PC-3 (cell line): ENCODE measurements at regions not wholly inside any gene's neighbourhood (a gene's known extent, or its start where the extent isn't known, plus 50 kb on each side); places are given as distances from the start of the nearest gene placed in this dataset.

Experiments used
- ATAC-seq: fragments of 200-7000 bp; cut with Tn5 transposase; 2 replicates; pipeline ENCODE4 v1.9.1; 2020; ENCODE audit warnings: mild to moderate bottlenecking, moderate library complexity
- BruUV-seq: library from RNA; stranded (reverse); fragments of 400-500 nt; replicated peaks from 2 replicates; lab custom pipeline; 2021; lab: Mats Ljungman, UMichigan
- CTCF ChIA-PET: fragments of 300-600 bp; sonication (Branson Sonifier 250); formaldehyde crosslinking; loops from one replicate; lab custom pipeline; 2022; ENCODE audit warnings: antibody characterized with exemption; lab: Charles Lee
- POLR2A ChIA-PET: fragments of 300-600 bp; sonication (Branson Sonifier 250); formaldehyde crosslinking; loops from one replicate; lab custom pipeline; 2022; ENCODE audit warnings: antibody characterized with exemption; ENCODE audit not compliant: unreplicated experiment; lab: Charles Lee
- DNase-seq: peaks from one replicate; pipeline ENCODE4 v3.0.0-alpha.2; 2015
- H2AFZ ChIP-seq: fragments of 300-600 bp; sonication (generic); 2 replicates; pipeline ENCODE4 v1.6.0; 2016; ENCODE audit warnings: antibody characterized with exemption, low read length
- H3F3A ChIP-seq: fragments of 300-600 bp; sonication (generic); one replicate; pipeline ENCODE4 v1.6.0; 2017; ENCODE audit warnings: antibody characterized with exemption, low read length, control low read depth, mild to moderate bottlenecking; ENCODE audit not compliant: unreplicated experiment
- H3K27ac ChIP-seq: fragments of 300-600 bp; sonication (generic); 2 replicates; pipeline ENCODE4 v1.5.1; 2016; ENCODE audit warnings: mild to moderate bottlenecking, low read length
- H3K27me3 ChIP-seq: fragments of 300-600 bp; sonication (generic); 2 replicates; pipeline ENCODE4 v1.6.1; 2016; ENCODE audit warnings: low read length, mixed read lengths
- H3K36me3 ChIP-seq: fragments of 300-600 bp; sonication (generic); 2 replicates; pipeline ENCODE4 v1.6.1; 2016; ENCODE audit warnings: low read depth, mixed run types, low read length, mixed read lengths
- H3K4me1 ChIP-seq: fragments of 300-600 bp; sonication (generic); 2 replicates; pipeline ENCODE4 v1.5.1; 2016; ENCODE audit warnings: low read length; ENCODE audit not compliant: insufficient read depth
- H3K4me2 ChIP-seq: fragments of 300-600 bp; sonication (generic); 2 replicates; pipeline ENCODE4 v1.6.0; 2016; ENCODE audit warnings: low read length
- H3K4me3 ChIP-seq: fragments of 300-600 bp; sonication (generic); 2 replicates; pipeline ENCODE4 v1.5.1; 2016; ENCODE audit warnings: mild to moderate bottlenecking, low read length, mixed read lengths
- H3K79me2 ChIP-seq: fragments of 300-600 bp; sonication (generic); 2 replicates; pipeline ENCODE4 v1.6.1; 2017; ENCODE audit warnings: low read length, mixed read lengths
- H3K9ac ChIP-seq: fragments of 300-600 bp; sonication (generic); 2 replicates; pipeline ENCODE4 v1.6.0; 2016; ENCODE audit warnings: mild to moderate bottlenecking, low read length
- H3K9me2 ChIP-seq: fragments of 300-600 bp; sonication (generic); replicated peaks from 2 replicates; pipeline ENCODE4 v1.6.1; 2016; ENCODE audit warnings: mixed run types, low read length, mixed read lengths
- H3K9me3 ChIP-seq: fragments of 300-600 bp; sonication (generic); 2 replicates; pipeline ENCODE4 v1.6.1; 2016; ENCODE audit warnings: low read length, mixed read lengths
- H4K20me1 ChIP-seq: fragments of 300-600 bp; sonication (generic); 2 replicates; pipeline ENCODE4 v1.6.1; 2016; ENCODE audit warnings: low read length, mixed read lengths
- CTCF ChIP-seq: fragments of 300-600 bp; sonication (generic); conservative IDR thresholded peaks from 2 replicates; pipeline ENCODE4 v1.5.1; 2017; ENCODE audit warnings: antibody characterized with exemption, low read depth, mild to moderate bottlenecking, low read length
- EZH2 ChIP-seq: fragments of 300-600 bp; sonication (generic); IDR thresholded peaks from one replicate; pipeline ENCODE4 v1.6.1; 2017; ENCODE audit warnings: antibody characterized with exemption, mild to moderate bottlenecking, low read length; ENCODE audit not compliant: unreplicated experiment
- EZH2phosphoT487 ChIP-seq: fragments of 300-600 bp; sonication (generic); IDR thresholded peaks from 2 replicates; pipeline ENCODE4 v1.6.1; 2018; ENCODE audit warnings: mild to moderate bottlenecking, antibody characterized with exemption, low read length, borderline replicate concordance
- intact Hi-C: fragments of 100-400 bp; cut with micrococcal nuclease; formaldehyde crosslinking; loops from 2 replicates; pipeline ENCODE4 v1.9.0; 2023

GRCh38 chr14:34205799-34206198 lies 254.9 kb upstream of the EGLN3 start:
- DNase-seq: no peak
- ATAC-seq: no peak
- CTCF ChIA-PET: no interaction called here

GRCh38 chr14:34204774-34205173 lies 253.9 kb upstream of the EGLN3 start:
- H3F3A ChIP-seq: no peaks in the 10 kb centered on the region
- no peak overlapping the region for H3K4me2 ChIP-seq
- ATAC-seq (no peak), DNase-seq (no peak)
- peaks cover 12% of the 10 kb centered on the region; the same call in 1 of the 2 replicates for H3K4me1 ChIP-seq
- CTCF ChIA-PET: no interaction called here
- H2AFZ ChIP-seq: no peak overlapping the region
- no peaks in the 10 kb centered on the region for H3K36me3 ChIP-seq
- POLR2A ChIA-PET: no interaction called here
- H3K9me2 ChIP-seq: no peaks in the 10 kb centered on the region
- no peaks in the 10 kb centered on the region for H3K9me3 ChIP-seq
- TF ChIP-seq EZH2phosphoT487 (no peak), EZH2 (no peak), CTCF (no peak)
- no peaks in the 10 kb centered on the region for H3K79me2 ChIP-seq
- BruUV-seq: no TSS peak
- H3K27ac ChIP-seq: no peak overlapping the region
- no peak overlapping the region for H3K4me3 ChIP-seq
- no peaks in the 10 kb centered on the region for H4K20me1 ChIP-seq
- no peak overlapping the region for H3K9ac ChIP-seq
- H3K27me3 ChIP-seq: no peaks in the 10 kb centered on the region
- intact Hi-C loops: no loop called here

More at GRCh38 chr14:34205799-34206198, 254.9 kb upstream of the EGLN3 start:
- Histone ChIP-seq H3K4me2 (no peak overlapping the region), H2AFZ (no peak overlapping the region), H3K27me3 (no peaks in the 10 kb centered on the region), H3K9ac (no peak overlapping the region), H3K9me2 (no peaks in the 10 kb centered on the region), H3F3A (no peaks in the 10 kb centered on the region), H3K4me1 (peaks cover 12% of the 10 kb centered on the region; the same call in 1 of the 2 replicates), H3K36me3 (no peaks in the 10 kb centered on the region), H3K9me3 (no peaks in the 10 kb centered on the region), H3K27ac (no peak overlapping the region), H4K20me1 (no peaks in the 10 kb centered on the region), H3K4me3 (no peak overlapping the region), H3K79me2 (no peaks in the 10 kb centered on the region)
- no peak for TF ChIP-seq CTCF
- POLR2A ChIA-PET: no interaction called here
- no TSS peak for BruUV-seq
- intact Hi-C loops: no loop called here

GRCh38 chr14:34203251-34203722 lies 252.4 kb upstream of the EGLN3 start:
- ChIA-PET CTCF (no interaction called here), POLR2A (no interaction called here)
- Histone ChIP-seq H3K27me3 (no peaks in the 10 kb centered on the region), H3K36me3 (no peaks in the 10 kb centered on the region), H3K9me3 (no peaks in the 10 kb centered on the region), H3F3A (no peaks in the 10 kb centered on the region), H4K20me1 (no peaks in the 10 kb centered on the region), H3K4me2 (0 out of 2 replicates have a peak overlapping the region, but pooled peaks have one; percentile 0), H3K9me2 (no peaks in the 10 kb centered on the region), H3K27ac (peak overlapping the region; percentile 11; the same call in 1 of the 2 replicates), H2AFZ (no peak overlapping the region), H3K9ac (no peak overlapping the region), H3K4me3 (no peak overlapping the region), H3K4me1 (peaks cover 12% of the 10 kb centered on the region; the same call in 1 of the 2 replicates), H3K79me2 (no peaks in the 10 kb centered on the region)
- DNase-seq: peak; percentile 83
- no TSS peak for BruUV-seq
- intact Hi-C loops: no loop called here
- ATAC-seq: peak; percentile 90
- TF ChIP-seq CTCF (no peak), EZH2 (no peak), EZH2phosphoT487 (no peak)
